Esophagus squamous epithelium (tissue), 5 donors: ENCODE measurements at regions not wholly inside any gene's neighbourhood (a gene's known extent, or its start where the extent isn't known, plus 50 kb on each side); places are given as distances from the start of the nearest gene placed in this dataset.

ENCODE experiments used
- DNase-seq: peaks from one replicate; lab custom pipeline; 2025; lab: John Stamatoyannopoulos, UW
- H3K27ac ChIP-seq, 4 donors: fragments of 200-600 bp; sonication (generic); one replicate each; pipeline ENCODE4 v1.5.1; 2016 to 2019; ENCODE audit warnings: mild to moderate bottlenecking in 1 of 4
- H3K27me3 ChIP-seq, 4 donors: fragments of 200-600 bp; sonication (generic); 1 replicate in 3 of 4; 2 replicates in 1 of 4; pipeline versions ENCODE4 v1.5.1 to v1.6.0; 2017 to 2021; ENCODE audit warnings: antibody characterized with exemption in 1 of 4
- H3K36me3 ChIP-seq, 3 donors: fragments of 200-600 bp; sonication (generic); one replicate each; pipeline ENCODE4 v1.5.1; 2016 to 2019
- H3K4me1 ChIP-seq, 3 donors: fragments of 200-600 bp; sonication (generic); one replicate each; pipeline ENCODE4 v1.5.1; 2017 to 2019
- H3K4me3 ChIP-seq, 4 donors: fragments of 200-600 bp; sonication (generic); 1 replicate in 3 of 4; 2 replicates in 1 of 4; pipeline ENCODE4 v1.5.1; 2016 to 2019; ENCODE audit warnings: mild to moderate bottlenecking in 2 of 4, moderate library complexity in 1 of 4
- H3K9me3 ChIP-seq, 3 donors: fragments of 200-600 bp; sonication (generic); one replicate each; pipeline ENCODE4 v1.5.1; 2016 to 2019
- POLR2A ChIP-seq, 4 donors: fragments of 450-650 bp; IDR thresholded peaks; one replicate each; pipeline ENCODE4 v1.6.1; 2017; ENCODE audit warnings: antibody characterized with exemption in 4 of 4, mild to moderate bottlenecking in 4 of 4, moderate library complexity in 3 of 4
- WGBS, 2 donors: methylation state at CpG; one replicate each; pipeline ENCODE4 v1.1.5; 2018; 5-methylcytosine and 5-hydroxymethylcytosine counted together
- intact Hi-C: fragments of 100-400 bp; cut with DNase I; formaldehyde crosslinking; loops from one replicate; pipeline ENCODE4 v1.15.0; 2022
- TF ChIP-seq, protein P1 (sequence below), 6 experiments: fragments of 450-650 bp in 4 of 6; fragments of 200-600 bp in 2 of 6; sonication (generic) in 2 of 6; IDR thresholded peaks; one replicate each; pipeline ENCODE4 v1.5.1; 2016 to 2019; ENCODE audit warnings: antibody characterized with exemption in 6 of 6, mild to moderate bottlenecking in 4 of 6, moderate library complexity in 4 of 6
- donor health status: DM: yes; HTN: yes; CAD: no.

DNA sequence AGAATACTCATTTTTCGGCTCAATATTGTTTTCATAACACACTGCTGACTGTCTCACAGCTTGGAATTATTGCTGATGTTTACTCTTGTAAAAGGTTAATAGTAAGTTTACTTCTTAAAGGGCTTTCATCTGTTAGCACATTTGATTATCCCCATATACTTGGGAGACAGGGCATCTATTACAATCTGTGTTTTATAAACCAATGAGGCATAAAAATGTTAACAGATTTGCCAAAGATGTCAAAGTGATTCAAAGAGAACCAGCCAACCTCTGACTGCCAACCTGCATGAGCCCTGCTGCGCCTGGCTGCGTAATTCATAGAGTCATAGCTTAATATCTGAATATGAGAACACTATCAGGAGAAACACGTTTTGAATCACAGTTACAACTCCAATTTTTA lies 665.6 kb downstream of the TRIML1 start:
- Histone ChIP-seq H3K27ac (no peak overlapping the region), H3K27me3 (no peaks in the 10 kb centered on the region), H3K4me1 (no peaks in the 10 kb centered on the region), H3K9me3 (no peaks in the 10 kb centered on the region), H3K36me3 (no peaks in the 10 kb centered on the region), H3K4me3 (no peak overlapping the region)
- DNase-seq: no peak
- WGBS, 2 donors: 58 to 60% methylated on average over 4 of the region's 4 CpGs
- TF ChIP-seq, protein P1, sequence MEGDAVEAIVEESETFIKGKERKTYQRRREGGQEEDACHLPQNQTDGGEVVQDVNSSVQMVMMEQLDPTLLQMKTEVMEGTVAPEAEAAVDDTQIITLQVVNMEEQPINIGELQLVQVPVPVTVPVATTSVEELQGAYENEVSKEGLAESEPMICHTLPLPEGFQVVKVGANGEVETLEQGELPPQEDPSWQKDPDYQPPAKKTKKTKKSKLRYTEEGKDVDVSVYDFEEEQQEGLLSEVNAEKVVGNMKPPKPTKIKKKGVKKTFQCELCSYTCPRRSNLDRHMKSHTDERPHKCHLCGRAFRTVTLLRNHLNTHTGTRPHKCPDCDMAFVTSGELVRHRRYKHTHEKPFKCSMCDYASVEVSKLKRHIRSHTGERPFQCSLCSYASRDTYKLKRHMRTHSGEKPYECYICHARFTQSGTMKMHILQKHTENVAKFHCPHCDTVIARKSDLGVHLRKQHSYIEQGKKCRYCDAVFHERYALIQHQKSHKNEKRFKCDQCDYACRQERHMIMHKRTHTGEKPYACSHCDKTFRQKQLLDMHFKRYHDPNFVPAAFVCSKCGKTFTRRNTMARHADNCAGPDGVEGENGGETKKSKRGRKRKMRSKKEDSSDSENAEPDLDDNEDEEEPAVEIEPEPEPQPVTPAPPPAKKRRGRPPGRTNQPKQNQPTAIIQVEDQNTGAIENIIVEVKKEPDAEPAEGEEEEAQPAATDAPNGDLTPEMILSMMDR (IDR thresholded peaks at IDR 0.05): no peak
- TF ChIP-seq POLR2A (IDR thresholded peaks at IDR 0.05): no peak
- intact Hi-C loops: no loop called here

DNA sequence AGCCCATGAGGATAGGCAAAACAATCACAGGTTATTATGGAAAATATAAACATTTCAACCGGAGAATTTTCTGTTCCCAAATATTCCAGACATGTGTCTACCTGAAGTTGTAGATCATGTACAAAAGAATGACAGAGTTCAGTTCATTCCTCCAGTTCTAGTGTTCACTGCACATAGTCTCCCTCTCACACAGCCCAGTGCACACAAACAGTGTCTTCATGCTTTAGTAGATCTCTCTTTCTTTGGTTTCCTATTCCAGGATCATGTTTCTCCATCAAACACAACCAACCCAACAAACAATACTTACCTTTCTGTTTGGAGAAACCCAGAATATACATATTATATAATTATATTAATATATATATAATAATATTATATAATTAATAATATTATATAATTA lies 671.9 kb downstream of the TRIML1 start:
- Histone ChIP-seq H3K27me3 (no peaks in the 10 kb centered on the region), H3K9me3 (no peaks in the 10 kb centered on the region), H3K4me3 (no peak overlapping the region), H3K4me1 (no peaks in the 10 kb centered on the region), H3K36me3 (no peaks in the 10 kb centered on the region), H3K27ac (no peak overlapping the region)
- intact Hi-C loops: no loop called here
- WGBS, 2 donors: 56 to 100% methylated on average over 1 of the region's 1 CpG
- DNase-seq: no peak
- TF ChIP-seq, protein P1 (IDR thresholded peaks at IDR 0.05): no peak
- TF ChIP-seq POLR2A (IDR thresholded peaks at IDR 0.05): no peak

DNA sequence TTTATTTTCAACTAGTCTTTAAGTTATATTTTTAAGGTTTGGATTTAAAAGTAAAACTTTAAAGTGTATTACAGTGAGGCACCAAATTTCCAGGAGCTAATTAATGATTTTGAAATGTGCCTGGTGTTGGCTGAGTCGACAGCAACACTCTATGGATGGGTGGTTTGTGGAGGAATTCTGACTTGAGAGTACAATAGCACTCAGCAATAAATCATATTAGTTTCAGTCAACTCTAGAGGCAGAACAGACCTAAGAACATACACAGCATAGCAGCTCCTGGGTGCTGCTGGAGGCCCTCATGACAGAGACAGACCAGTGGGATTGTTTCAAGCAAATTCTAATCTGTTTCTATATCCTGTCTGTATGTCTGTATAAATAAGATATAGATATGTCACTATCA lies 673.4 kb downstream of the TRIML1 start:
- H3K4me3 ChIP-seq: no peak overlapping the region
- intact Hi-C loops: no loop called here
- H3K27me3 ChIP-seq: no peaks in the 10 kb centered on the region
- TF ChIP-seq, protein P1 (IDR thresholded peaks at IDR 0.05): no peak
- H3K9me3 ChIP-seq: no peaks in the 10 kb centered on the region
- 0 to 10% methylated on average over 1 of the region's 1 CpG for WGBS, 2 donors
- H3K36me3 ChIP-seq: no peaks in the 10 kb centered on the region
- no peak for DNase-seq
- H3K27ac ChIP-seq: no peak overlapping the region
- H3K4me1 ChIP-seq: no peaks in the 10 kb centered on the region

DNA sequence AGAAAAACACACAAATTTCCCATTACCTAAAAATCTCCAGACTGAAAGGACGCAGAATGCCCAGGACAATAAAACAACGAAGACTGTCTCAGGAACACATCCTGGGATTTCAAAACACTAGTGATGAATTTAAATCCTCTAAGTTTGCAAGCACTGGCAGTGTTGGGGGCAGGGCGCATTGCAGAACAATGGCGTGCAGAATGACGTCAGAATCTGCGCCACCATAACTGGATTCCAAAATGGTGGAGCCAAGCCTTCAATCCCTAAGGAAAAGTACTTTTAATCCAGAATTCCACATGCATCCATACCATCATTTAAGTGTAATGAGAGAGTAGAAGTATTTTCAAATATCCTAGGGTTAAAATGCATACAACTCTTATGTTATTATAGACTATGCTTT lies 679.1 kb downstream of the TRIML1 start:
- Histone ChIP-seq H3K27ac (no peak overlapping the region), H3K4me1 (no peaks in the 10 kb centered on the region), H3K4me3 (no peak overlapping the region), H3K36me3 (no peaks in the 10 kb centered on the region), H3K27me3 (no peaks in the 10 kb centered on the region), H3K9me3 (no peaks in the 10 kb centered on the region)
- DNase-seq: no peak
- TF ChIP-seq, protein P1 (IDR thresholded peaks at IDR 0.05): no peak
- TF ChIP-seq POLR2A (IDR thresholded peaks at IDR 0.05): no peak
- intact Hi-C loops: no loop called here
- 89 to 92% methylated on average over 6 of the region's 6 CpGs for WGBS, 2 donors

DNA sequence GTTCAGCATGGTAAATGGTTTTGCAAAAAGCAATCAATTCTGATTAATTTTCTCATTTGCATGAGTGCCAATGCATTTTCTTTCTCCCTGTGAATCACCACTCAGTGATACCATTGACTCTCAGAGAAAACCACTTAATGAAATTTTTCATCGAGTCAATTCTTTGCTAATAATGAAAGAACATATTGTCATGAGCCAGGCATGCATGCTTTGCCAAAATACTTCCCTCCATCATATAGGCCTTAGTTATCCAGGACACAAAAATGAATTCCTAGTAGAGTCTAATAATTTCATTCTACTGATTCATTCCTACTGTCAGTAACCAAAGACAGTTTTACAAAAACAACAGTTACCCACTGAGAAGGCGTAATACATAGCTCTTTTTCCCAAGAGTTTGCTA lies 680.0 kb downstream of the TRIML1 start:
- Histone ChIP-seq H3K27me3 (no peaks in the 10 kb centered on the region), H3K9me3 (no peaks in the 10 kb centered on the region), H3K36me3 (no peaks in the 10 kb centered on the region), H3K4me1 (no peaks in the 10 kb centered on the region), H3K4me3 (no peak overlapping the region), H3K27ac (no peak overlapping the region)
- WGBS, 2 donors: 47 to 71% methylated on average over 2 of the region's 2 CpGs
- TF ChIP-seq, protein P1 (IDR thresholded peaks at IDR 0.05): no peak
- no peak for TF ChIP-seq POLR2A (IDR thresholded peaks at IDR 0.05)
- no peak for DNase-seq
- intact Hi-C loops: no loop called here
